G401 (cell line): ENCODE measurements at regions not wholly inside any gene's neighbourhood (a gene's known extent, or its start where the extent isn't known, plus 50 kb on each side); places are given as distances from the start of the nearest gene placed in this dataset.

ENCODE experiments used
- DNase-seq: peaks from one replicate; pipeline ENCODE4 v3.0.0-alpha.2; 2015; ENCODE audit warnings: low spot score
- in situ Hi-C: cut with HindIII; loops from 2 replicates; pipeline ENCODE4 v1.10.0; 2016; ENCODE audit warnings: low sequenced_read_pairs, mixed read lengths

DNA sequence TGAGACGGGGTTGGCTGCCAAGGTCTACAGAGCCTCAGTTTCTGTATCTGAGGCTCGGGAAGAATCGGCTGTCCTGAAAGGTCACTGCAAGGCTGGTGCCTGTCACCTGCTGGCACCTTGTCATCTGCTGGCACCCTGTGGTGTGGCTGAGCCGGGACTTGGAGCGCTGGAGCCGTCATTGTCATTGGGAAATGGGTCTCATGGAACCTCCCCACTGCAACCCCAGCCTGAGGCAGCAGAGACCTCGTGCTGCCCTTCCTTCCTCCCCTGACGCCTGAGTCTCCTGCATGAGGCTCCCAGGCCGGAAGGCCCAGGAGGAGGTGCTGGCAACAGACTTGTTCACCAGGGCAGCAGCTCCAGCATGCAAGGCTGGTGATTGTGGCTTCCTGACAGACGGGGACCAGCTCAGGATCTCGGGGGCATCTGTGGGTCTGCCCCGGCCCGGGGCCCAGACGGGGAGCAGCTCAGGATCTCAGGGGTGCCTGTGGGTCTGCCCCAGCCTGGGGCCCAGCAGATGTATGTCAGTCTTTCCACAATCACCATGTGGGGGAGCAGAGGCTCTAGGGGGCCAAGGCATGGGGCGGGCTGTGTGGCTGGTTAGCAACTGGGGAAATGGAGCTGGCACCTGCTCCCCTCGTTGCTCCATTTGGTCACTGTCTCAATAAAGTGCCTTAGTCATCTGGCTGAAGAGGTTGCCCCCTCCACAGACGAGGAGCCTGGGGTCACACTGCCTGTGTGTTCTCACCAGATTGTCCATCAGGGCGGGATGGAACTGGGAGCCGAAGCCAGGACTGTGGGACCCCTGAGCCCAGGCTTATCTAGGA lies 668.7 kb downstream of the BRD1 start:
- no peak for DNase-seq
- in situ Hi-C loops = no loop called here

DNA sequence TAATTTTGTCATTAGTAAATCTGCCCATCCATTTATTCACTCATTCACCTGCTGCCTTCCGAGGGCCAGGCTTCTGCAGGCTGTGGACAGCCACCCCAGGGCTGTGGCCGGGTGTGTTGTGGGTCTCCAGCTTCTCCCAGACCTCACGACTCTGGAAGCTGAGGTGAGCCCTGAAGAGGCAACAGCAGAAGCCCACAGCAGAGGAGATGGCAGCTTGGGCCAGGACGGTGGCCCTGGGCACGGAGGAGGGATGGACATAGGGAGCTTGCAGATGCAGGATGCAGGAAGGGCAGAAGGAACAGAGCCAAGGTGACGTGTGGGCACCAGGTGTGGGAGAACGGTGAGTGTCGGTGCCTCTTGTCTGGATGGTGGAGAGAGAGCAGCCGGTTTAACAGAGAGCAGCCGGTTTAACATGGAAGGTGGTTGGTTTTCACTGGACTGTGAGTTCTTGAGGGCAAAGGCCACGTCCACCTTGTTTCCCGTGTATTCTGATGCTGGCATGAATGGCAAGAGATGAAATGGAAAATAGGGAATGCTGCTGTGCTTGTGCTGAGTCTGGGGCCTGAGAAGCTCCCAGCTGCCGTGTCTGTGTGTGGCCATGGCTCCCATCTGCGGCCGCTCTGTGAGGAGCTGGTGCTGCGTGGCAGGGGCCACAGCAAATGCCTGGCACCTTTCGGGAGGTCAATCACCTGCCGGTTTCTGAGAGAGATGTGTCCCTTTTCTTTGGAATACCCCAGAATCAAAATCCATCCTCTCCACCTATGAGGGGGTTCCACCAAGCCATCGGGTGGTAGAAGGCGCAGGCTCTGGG lies 669.9 kb downstream of the BRD1 start:
- no peak for DNase-seq
- in situ Hi-C loops = no loop called here

DNA sequence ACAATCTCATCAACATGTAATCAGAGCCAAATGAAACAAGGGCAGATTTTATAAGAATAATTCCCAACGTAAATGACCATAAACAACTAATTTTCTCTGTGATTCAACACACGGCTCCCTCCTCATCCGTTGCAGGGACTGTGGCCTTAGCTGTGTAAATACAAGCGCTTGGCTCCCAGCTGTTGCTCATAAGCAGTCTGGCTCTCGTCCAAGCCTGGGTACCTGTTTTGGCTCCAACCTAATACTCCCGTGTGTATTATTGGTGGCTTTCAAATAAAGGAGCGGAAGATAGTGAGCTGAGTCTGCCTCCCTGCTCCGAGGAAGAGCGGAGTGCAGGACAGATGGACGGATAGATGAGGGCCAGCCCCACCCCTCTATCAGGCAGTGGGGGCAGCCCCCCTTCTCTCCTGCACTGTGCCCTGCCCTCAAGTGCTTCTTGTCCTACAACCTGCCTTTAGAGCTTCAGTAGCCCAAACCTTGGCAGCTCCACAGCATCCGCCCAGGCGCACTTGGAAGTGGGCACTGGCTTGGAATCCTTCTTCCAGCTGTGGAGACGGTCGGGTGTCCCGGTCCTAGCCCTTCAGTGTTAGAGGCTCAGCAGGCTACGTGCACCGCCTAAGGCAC lies 670.9 kb downstream of the BRD1 start:
- no peak for DNase-seq
- in situ Hi-C loops = no loop called here

DNA sequence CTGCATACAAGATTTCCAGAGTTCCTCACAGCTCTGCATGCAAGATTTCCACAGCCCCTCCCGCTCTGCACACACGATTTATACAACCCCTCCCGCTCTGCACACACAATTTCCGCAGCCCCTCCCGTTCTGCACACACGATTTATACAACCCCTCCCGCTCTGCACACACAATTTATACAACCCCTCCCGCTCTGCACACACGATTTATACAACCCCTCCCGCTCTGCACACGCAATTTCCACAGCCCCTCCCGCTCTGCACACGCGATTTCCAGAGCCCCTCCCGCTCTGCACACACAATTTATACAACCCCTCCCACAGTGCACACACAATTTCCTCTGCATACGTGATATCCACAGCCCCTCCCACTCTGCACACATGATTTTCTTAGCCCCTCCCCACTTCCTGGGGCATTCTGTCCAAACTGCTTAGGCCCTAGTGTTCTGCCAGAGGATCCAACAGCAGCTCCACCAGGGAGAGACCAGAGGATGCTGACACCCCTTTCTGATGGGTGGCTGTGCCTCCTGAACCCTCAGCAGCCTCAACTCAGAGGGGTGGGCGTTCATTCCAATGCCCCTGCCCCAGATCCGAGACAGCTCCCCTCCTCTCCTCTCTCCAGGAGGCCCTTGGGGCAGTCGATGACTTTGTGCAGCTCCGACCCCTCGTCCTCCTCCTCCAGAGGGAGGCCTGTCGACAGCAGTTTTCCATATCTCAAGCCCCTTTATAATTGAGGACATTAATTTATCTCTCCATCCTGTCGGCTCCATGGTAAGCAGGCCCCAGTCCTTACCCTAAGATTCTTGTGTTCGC lies 671.7 kb downstream of the BRD1 start:
- no peak for DNase-seq
- in situ Hi-C loops = no loop called here

- DNase-seq = no peak
- in situ Hi-C loops = no loop called here
Observed at GRCh38 chr22:49155039-49155769, 672.5 kb downstream of the BRD1 start.

DNA sequence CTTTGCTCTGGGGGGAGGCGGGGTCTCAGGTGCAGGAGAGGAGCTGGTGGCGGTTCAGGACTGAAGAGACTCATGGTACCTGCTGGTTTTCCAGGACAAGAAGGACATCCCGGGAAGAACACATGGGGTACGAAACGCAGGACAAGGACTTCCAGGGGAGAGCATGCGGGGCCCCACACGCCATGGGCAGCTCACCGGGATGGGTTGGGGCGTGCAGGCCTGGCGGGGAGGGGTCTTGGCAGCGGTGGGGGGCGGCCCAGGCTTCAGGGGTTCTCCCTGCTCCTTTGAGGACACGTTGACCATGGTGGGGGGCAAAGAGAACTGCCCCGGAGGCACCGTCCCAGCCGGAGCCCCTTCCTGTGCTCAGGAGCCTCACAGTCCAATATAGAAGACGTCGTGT lies 673.2 kb downstream of the BRD1 start:
- in situ Hi-C loops = no loop called here
- no peak for DNase-seq

- in situ Hi-C loops = no loop called here
- no peak for DNase-seq
Observed at GRCh38 chr22:49153921-49154320, 673.8 kb downstream of the BRD1 start.

DNA sequence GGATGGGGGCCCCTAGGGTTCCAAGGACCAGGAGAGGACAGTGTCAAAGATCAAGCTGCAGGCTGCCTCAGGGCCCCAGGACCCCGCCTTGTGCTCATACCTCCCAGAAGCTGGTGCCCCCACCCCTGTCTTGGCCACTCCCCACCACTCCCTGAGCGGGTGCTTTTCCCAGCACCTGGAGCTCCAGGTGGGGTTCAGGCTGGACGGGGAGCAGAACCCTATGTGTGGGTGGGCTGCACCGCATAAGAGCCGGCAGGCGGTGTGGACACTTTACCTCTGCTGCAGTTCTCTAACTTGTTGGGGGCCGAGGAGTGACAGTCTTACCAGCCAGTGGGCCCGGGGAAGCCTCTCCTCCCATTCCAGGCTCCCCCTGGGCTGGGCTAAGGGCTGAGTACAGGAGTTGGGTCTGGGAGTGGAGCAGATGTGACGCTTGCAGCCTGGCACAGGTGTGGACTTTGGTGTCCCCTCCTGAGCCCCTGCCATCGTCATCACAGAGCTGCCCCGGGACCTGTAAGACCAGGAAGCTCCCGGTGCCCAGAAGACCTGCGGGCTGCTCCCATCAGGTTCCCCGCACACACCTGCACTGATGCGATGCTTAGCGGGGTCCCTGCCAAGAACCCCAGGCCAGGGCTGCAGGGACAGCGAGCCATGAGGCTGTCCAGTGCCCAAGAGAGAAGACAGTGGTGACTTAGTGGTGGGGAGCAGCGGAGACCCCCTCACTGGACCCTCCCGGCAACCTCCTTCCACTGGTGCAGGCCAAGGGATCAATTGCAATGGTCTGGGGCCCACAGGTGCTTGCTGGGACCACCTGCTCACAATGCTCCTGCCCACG lies 674.5 kb downstream of the BRD1 start:
- DNase-seq = no peak
- in situ Hi-C loops = no loop called here

DNA sequence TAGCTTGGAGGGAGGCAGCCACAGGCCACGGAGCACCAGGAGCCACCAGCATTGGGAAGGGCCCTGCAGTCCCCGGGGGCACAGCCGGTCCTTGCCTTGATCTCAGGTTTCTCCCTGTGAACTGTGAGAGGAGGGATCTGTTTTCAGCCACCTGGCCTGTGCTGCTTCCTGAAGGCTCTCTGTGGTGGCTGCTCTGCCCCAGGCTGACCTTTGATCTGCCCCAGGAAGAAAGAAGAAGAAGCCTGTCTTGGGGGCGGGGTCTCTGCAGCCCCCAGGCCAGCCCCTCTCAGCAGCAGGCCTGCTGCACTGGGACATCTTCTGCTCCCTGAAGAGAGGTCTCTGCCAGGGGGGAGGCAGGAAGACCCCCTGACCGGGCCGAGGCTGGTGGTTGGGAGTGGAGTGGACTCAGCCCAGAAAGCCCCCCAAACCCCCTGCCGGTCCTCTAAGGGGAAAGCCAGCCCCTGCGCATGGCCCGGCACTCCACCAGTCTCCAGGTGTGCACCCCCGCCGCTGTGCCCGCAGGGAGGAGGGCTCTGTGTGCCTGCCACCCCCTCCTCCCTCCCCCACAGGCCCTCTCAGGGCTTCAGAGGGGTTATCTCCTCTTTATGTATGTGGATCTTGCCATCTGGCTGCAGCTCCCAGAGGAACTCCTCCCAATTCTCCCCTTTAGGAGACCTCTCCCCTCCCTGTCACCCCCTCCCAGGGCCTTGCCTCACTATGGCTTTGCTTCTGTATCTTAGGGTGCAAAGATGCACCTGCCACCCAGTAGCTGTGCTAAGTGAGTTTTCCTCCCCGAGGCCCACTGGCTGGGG lies 675.3 kb downstream of the BRD1 start:
- in situ Hi-C loops = no loop called here
- no peak for DNase-seq

GRCh38 chr22:49151256-49152126 lies 676.2 kb downstream of the BRD1 start:
- in situ Hi-C loops = no loop called here
- DNase-seq = no peak

- DNase-seq = no peak
- in situ Hi-C loops = no loop called here
Observed at GRCh38 chr22:49150801-49151221, 676.9 kb downstream of the BRD1 start.

DNA sequence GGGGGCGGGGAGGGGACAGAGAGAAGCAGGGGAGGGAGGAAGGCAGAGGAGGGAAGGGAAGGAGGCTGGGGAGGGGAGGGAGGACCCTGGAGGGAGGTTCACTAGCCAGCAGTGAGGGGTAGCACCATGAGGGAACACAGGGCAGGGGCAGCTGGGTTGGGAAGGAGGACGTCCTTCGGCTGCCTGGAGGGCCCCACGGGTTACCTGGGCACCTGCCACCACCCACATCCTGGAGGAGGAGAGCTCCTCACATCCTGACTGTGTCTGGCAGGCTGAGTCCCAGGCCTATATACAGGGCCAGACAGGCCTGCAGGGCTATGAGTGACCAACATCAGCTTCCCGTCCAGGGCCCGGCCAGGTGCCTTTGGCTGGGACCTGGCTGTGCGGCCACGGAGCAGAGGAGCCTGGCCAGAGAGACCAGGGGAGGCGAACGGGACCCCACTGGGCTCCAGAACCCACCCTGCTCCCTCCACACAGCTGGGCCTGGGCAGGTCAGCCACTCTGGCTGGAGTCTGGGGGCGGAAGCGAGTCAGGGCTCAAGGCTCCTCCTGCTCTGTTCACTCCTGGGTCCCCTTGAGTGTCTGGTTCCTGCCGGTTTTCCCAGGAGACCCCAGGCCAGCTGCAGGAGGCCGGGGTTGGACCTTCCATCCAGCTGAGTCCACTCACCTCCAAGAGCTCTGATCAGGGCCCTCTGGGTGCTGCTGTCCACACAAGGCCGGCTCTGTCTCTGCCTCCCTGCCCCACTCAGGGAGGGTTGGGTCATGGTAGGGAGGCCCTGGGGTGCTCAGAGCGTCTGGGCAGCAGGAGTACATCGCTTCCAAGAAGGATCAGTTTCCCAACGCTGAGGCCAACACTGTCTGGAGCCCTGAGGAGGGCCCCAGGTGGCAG lies 677.7 kb downstream of the BRD1 start:
- in situ Hi-C loops = no loop called here
- no peak for DNase-seq

GRCh38 chr22:49148895-49149418 lies 678.7 kb downstream of the BRD1 start:
- DNase-seq = no peak
- in situ Hi-C loops = no loop called here

GRCh38 chr22:49147617-49148175 lies 680.0 kb downstream of the BRD1 start:
- no peak for DNase-seq
- in situ Hi-C loops = no loop called here

GRCh38 chr22:49147171-49147570 lies 680.5 kb downstream of the BRD1 start:
- no peak for DNase-seq
- in situ Hi-C loops = no loop called here
